ENCODE measurements at regions not wholly inside any gene's neighbourhood (a gene's known extent, or its start where the extent isn't known, plus 50 kb on each side); places are given as distances from the start of the nearest gene placed in this dataset.
A peak's percentile ranks its signal among the peaks of the same experiment; 100 is the strongest.

DNA sequence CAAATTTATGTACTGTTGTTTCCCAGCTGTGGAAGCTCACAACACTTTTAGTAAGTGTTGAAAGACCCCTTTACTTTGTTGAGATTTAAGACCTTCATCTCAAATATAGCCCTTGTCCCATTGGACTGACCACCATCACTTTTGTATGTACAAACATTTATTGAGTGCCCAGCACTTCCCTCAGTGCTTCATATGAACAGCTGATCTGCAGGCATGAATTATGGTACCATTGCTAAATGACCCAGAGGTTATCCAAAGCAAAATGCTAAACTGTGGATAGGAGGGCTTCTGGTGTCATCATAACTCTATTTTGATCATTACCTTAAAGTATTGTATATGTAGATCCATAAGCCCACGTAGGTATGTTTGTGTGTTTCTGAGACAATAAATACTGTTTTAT is 285.7 kb upstream of the RGS6 start:
- DNase-seq (no peak), ATAC-seq (ENCODE audit: insufficient read depth, low read depth) (no peak)
- TF ChIP-seq, protein P1, sequence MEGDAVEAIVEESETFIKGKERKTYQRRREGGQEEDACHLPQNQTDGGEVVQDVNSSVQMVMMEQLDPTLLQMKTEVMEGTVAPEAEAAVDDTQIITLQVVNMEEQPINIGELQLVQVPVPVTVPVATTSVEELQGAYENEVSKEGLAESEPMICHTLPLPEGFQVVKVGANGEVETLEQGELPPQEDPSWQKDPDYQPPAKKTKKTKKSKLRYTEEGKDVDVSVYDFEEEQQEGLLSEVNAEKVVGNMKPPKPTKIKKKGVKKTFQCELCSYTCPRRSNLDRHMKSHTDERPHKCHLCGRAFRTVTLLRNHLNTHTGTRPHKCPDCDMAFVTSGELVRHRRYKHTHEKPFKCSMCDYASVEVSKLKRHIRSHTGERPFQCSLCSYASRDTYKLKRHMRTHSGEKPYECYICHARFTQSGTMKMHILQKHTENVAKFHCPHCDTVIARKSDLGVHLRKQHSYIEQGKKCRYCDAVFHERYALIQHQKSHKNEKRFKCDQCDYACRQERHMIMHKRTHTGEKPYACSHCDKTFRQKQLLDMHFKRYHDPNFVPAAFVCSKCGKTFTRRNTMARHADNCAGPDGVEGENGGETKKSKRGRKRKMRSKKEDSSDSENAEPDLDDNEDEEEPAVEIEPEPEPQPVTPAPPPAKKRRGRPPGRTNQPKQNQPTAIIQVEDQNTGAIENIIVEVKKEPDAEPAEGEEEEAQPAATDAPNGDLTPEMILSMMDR (IDR thresholded peaks at IDR 0.05; ENCODE audit: borderline replicate concordance, extremely low read depth, low read length, poor library complexity, severe bottlenecking) = no peak
- TF ChIP-seq EZH2 (IDR thresholded peaks at IDR 0.05; ENCODE audit: borderline replicate concordance, low read depth, low read length, severe bottlenecking) = no peak
- no peaks in the 10 kb centered on the region; the same call in 1 of the 2 replicates for H3K4me1 ChIP-seq (ENCODE audit: insufficient read depth, low read length)
- H3K27me3 ChIP-seq (ENCODE audit: insufficient read depth, low read length, poor library complexity) = no peaks in the 10 kb centered on the region
- H3K9me3 ChIP-seq (ENCODE audit: insufficient read depth, low read length, severe bottlenecking) = no peaks in the 10 kb centered on the region
- H3K4me2 ChIP-seq (ENCODE audit: insufficient read depth, low read length) = no peak overlapping the region
- no peaks in the 10 kb centered on the region for H3K79me2 ChIP-seq (ENCODE audit: insufficient read depth, low read length)
- no peak overlapping the region for H3K9ac ChIP-seq (ENCODE audit: low read depth, low read length)
- H2AFZ ChIP-seq (ENCODE audit: low read depth, low read length) = no peak overlapping the region
- H3K36me3 ChIP-seq (ENCODE audit: insufficient read depth, low read length) = peaks cover 12% of the 10 kb centered on the region
- H3K4me3 ChIP-seq (ENCODE audit: low read depth in 1 of 2, low read length in 2 of 2) = no peak overlapping the region
- H3K27ac ChIP-seq (ENCODE audit: low read length) = 0 out of 2 replicates have a peak overlapping the region, but pooled peaks have one; percentile 0
- H4K20me1 ChIP-seq (ENCODE audit: insufficient read depth, low read length) = no peaks in the 10 kb centered on the region

DNA sequence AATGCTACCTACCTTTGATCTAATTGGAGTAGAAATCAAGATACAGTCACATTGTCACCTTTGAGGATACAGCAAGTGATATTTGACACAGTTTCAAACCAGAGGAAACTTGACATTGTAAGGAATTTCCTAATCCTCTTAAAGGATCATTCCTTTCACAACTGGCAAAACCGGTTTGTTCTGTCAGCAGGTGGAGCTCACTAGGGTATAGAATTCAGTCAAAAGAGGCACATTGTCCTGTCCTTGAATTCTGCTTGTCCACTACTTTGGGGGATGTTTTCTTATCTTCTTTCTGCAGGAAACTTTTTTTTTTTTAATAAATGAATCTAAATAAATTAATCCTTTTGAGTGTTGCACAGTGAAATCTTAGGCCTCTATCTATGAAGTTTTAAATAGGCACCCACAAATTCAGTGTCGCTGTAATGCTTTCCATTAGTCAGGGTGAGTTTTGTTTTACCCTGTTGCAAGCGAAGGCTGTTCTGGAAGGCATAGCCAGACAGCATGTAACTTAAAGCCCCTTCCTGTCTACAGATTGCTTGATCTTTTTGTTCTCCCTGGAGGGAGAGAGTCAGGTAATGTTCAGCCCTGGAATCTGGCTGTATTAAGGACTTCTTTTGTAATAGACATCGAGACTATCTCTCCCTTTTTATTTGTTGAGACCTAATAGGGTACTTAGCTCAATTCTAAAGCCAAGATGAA is 285.0 kb upstream of the RGS6 start:
- Histone ChIP-seq H3K27me3 (ENCODE audit: insufficient read depth, low read length, poor library complexity) (no peaks in the 10 kb centered on the region), H2AFZ (ENCODE audit: low read depth, low read length) (no peak overlapping the region), H3K4me3 (ENCODE audit: low read depth in 1 of 2, low read length in 2 of 2) (no peak overlapping the region), H3K27ac (ENCODE audit: low read length) (0 out of 2 replicates have a peak overlapping the region, but pooled peaks have one; percentile 0), H3K4me2 (ENCODE audit: insufficient read depth, low read length) (no peak overlapping the region), H3K4me1 (ENCODE audit: insufficient read depth, low read length) (no peaks in the 10 kb centered on the region; the same call in 1 of the 2 replicates), H3K36me3 (ENCODE audit: insufficient read depth, low read length) (peaks cover 19% of the 10 kb centered on the region), H3K9me3 (ENCODE audit: insufficient read depth, low read length, severe bottlenecking) (peaks cover 6% of the 10 kb centered on the region), H4K20me1 (ENCODE audit: insufficient read depth, low read length) (no peaks in the 10 kb centered on the region), H3K79me2 (ENCODE audit: insufficient read depth, low read length) (no peaks in the 10 kb centered on the region), H3K9ac (ENCODE audit: low read depth, low read length) (no peak overlapping the region)
- no peak for DNase-seq
- TF ChIP-seq EZH2 (IDR thresholded peaks at IDR 0.05; ENCODE audit: borderline replicate concordance, low read depth, low read length, severe bottlenecking) = no peak
- TF ChIP-seq, protein P1 (IDR thresholded peaks at IDR 0.05; ENCODE audit: borderline replicate concordance, extremely low read depth, low read length, poor library complexity, severe bottlenecking) = no peak
- ATAC-seq (ENCODE audit: insufficient read depth, low read depth) = no peak

DNA sequence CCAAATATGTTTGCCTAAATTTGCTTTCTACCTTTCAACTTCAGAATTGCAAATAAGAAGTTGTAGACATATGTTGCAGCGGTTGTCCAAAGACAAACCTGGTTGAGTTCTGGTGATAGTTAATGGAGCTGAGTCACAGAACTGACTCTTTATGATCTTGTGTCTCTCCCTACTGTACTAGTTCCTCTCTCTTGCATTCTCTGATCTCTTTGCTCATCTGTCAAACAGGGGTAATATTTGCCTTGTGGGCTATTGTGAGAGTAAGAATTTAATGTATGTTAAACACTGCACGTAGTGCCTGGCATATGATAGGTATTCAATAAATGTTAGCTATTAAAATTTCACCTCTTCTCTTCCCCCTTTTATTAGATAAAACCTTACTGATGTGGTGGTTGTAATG is 283.5 kb upstream of the RGS6 start:
- no peak overlapping the region for H3K27ac ChIP-seq (ENCODE audit: low read length)
- ATAC-seq (ENCODE audit: insufficient read depth, low read depth) = no peak
- TF ChIP-seq, protein P1 (IDR thresholded peaks at IDR 0.05; ENCODE audit: borderline replicate concordance, extremely low read depth, low read length, poor library complexity, severe bottlenecking) = no peak
- no peak for TF ChIP-seq EZH2 (IDR thresholded peaks at IDR 0.05; ENCODE audit: borderline replicate concordance, low read depth, low read length, severe bottlenecking)
- no peak overlapping the region for H3K4me2 ChIP-seq (ENCODE audit: insufficient read depth, low read length)
- H3K4me1 ChIP-seq (ENCODE audit: insufficient read depth, low read length) = no peaks in the 10 kb centered on the region; the same call in 1 of the 2 replicates
- H3K9me3 ChIP-seq (ENCODE audit: insufficient read depth, low read length, severe bottlenecking) = peaks cover 12% of the 10 kb centered on the region
- no peak for DNase-seq
- H3K27me3 ChIP-seq (ENCODE audit: insufficient read depth, low read length, poor library complexity) = no peaks in the 10 kb centered on the region
- peaks cover 32% of the 10 kb centered on the region for H3K36me3 ChIP-seq (ENCODE audit: insufficient read depth, low read length)
- no peak overlapping the region for H3K4me3 ChIP-seq (ENCODE audit: low read depth in 1 of 2, low read length in 2 of 2)
- no peaks in the 10 kb centered on the region for H4K20me1 ChIP-seq (ENCODE audit: insufficient read depth, low read length)
- H3K9ac ChIP-seq (ENCODE audit: low read depth, low read length) = no peak overlapping the region
- no peaks in the 10 kb centered on the region for H3K79me2 ChIP-seq (ENCODE audit: insufficient read depth, low read length)
- no peak overlapping the region for H2AFZ ChIP-seq (ENCODE audit: low read depth, low read length)

Data from DND-41 (cell line).